ENCODE measurements at regions not wholly inside any gene's neighbourhood (a gene's known extent, or its start where the extent isn't known, plus 50 kb on each side); places are given as distances from the start of the nearest gene placed in this dataset.

GRCh38 chr5:68544648-68545552 lies 329.3 kb downstream of the PIK3R1 start:
- no peaks in the 10 kb centered on the region for H3K36me3 ChIP-seq (ENCODE audit: insufficient read depth, low read length)
- no peak for DNase-seq
- ATAC-seq (ENCODE audit: insufficient read depth, low read depth): no peak
- no peak overlapping the region for H3K9ac ChIP-seq (ENCODE audit: low read depth, low read length)
- H3K9me3 ChIP-seq (ENCODE audit: insufficient read depth, low read length, severe bottlenecking): no peaks in the 10 kb centered on the region
- H3K79me2 ChIP-seq (ENCODE audit: insufficient read depth, low read length): no peaks in the 10 kb centered on the region
- no peaks in the 10 kb centered on the region for H4K20me1 ChIP-seq (ENCODE audit: insufficient read depth, low read length)
- no peaks in the 10 kb centered on the region for H3K27me3 ChIP-seq (ENCODE audit: insufficient read depth, low read length, poor library complexity)
- H3K4me3 ChIP-seq (ENCODE audit: low read depth in 1 of 2, low read length in 2 of 2): no peak overlapping the region
- H3K4me1 ChIP-seq (ENCODE audit: insufficient read depth, low read length): no peaks in the 10 kb centered on the region
- no peak overlapping the region for H3K27ac ChIP-seq (ENCODE audit: low read length)
- H3K4me2 ChIP-seq (ENCODE audit: insufficient read depth, low read length): no peak overlapping the region
- H2AFZ ChIP-seq (ENCODE audit: low read depth, low read length): no peak overlapping the region
- TF ChIP-seq CTCF (IDR thresholded peaks at IDR 0.05; ENCODE audit: borderline replicate concordance, extremely low read depth, low read length, poor library complexity, severe bottlenecking): no peak
- no peak for TF ChIP-seq EZH2 (IDR thresholded peaks at IDR 0.05; ENCODE audit: borderline replicate concordance, low read depth, low read length, severe bottlenecking)

DNA sequence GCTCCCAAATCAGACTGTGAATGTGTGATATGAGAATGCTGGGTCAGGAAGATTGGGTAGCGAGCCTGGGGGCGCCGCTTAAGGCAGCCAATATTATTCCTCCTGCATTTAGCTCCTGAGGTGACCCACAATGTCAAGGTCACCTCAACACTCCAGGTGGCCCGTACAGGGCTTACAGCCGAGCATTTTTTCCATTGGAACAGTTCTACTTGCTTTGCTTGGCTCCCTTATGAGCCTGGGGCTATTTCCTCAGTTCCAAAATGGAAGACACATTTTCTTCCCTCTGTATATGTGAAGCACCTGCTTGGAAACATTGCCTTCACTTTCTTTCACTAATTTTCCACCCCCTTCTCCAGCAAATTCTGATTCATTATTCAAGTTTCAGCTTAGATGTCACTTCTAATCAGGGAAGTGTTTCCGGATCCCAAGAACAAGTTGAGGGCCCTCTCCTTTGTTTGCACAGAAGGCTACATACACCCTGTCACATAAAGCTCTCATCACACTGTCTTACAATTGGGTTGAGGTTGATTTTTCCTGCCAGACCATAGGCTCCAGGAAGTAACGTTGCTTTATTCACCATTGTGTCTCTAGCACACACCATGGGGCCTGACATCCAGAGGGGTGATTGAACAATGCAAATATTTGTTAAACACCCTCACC lies 330.2 kb downstream of the PIK3R1 start:
- H3K36me3 ChIP-seq (ENCODE audit: insufficient read depth, low read length): no peaks in the 10 kb centered on the region
- H3K27ac ChIP-seq (ENCODE audit: low read length): no peak overlapping the region
- no peaks in the 10 kb centered on the region for H3K27me3 ChIP-seq (ENCODE audit: insufficient read depth, low read length, poor library complexity)
- no peak for TF ChIP-seq CTCF (IDR thresholded peaks at IDR 0.05; ENCODE audit: borderline replicate concordance, extremely low read depth, low read length, poor library complexity, severe bottlenecking)
- TF ChIP-seq EZH2 (IDR thresholded peaks at IDR 0.05; ENCODE audit: borderline replicate concordance, low read depth, low read length, severe bottlenecking): no peak
- H3K4me1 ChIP-seq (ENCODE audit: insufficient read depth, low read length): no peaks in the 10 kb centered on the region
- no peaks in the 10 kb centered on the region for H3K9me3 ChIP-seq (ENCODE audit: insufficient read depth, low read length, severe bottlenecking)
- no peaks in the 10 kb centered on the region for H4K20me1 ChIP-seq (ENCODE audit: insufficient read depth, low read length)
- no peak overlapping the region for H3K4me3 ChIP-seq (ENCODE audit: low read depth in 1 of 2, low read length in 2 of 2)
- no peaks in the 10 kb centered on the region for H3K79me2 ChIP-seq (ENCODE audit: insufficient read depth, low read length)
- no peak overlapping the region for H2AFZ ChIP-seq (ENCODE audit: low read depth, low read length)
- no peak overlapping the region for H3K4me2 ChIP-seq (ENCODE audit: insufficient read depth, low read length)
- no peak overlapping the region for H3K9ac ChIP-seq (ENCODE audit: low read depth, low read length)
- no peak for ATAC-seq (ENCODE audit: insufficient read depth, low read depth)
- no peak for DNase-seq

GRCh38 chr5:68547056-68547455 lies 331.5 kb downstream of the PIK3R1 start:
- no peak overlapping the region for H3K4me2 ChIP-seq (ENCODE audit: insufficient read depth, low read length)
- H3K9ac ChIP-seq (ENCODE audit: low read depth, low read length): no peak overlapping the region
- H2AFZ ChIP-seq (ENCODE audit: low read depth, low read length): no peak overlapping the region
- no peaks in the 10 kb centered on the region for H3K27me3 ChIP-seq (ENCODE audit: insufficient read depth, low read length, poor library complexity)
- no peak overlapping the region for H3K27ac ChIP-seq (ENCODE audit: low read length)
- TF ChIP-seq EZH2 (IDR thresholded peaks at IDR 0.05; ENCODE audit: borderline replicate concordance, low read depth, low read length, severe bottlenecking) (no peak), CTCF (IDR thresholded peaks at IDR 0.05; ENCODE audit: borderline replicate concordance, extremely low read depth, low read length, poor library complexity, severe bottlenecking) (no peak)
- H3K79me2 ChIP-seq (ENCODE audit: insufficient read depth, low read length): no peaks in the 10 kb centered on the region
- no peaks in the 10 kb centered on the region for H4K20me1 ChIP-seq (ENCODE audit: insufficient read depth, low read length)
- ATAC-seq (ENCODE audit: insufficient read depth, low read depth): no peak
- DNase-seq: no peak
- no peaks in the 10 kb centered on the region for H3K4me1 ChIP-seq (ENCODE audit: insufficient read depth, low read length)
- no peak overlapping the region for H3K4me3 ChIP-seq (ENCODE audit: low read depth in 1 of 2, low read length in 2 of 2)
- H3K9me3 ChIP-seq (ENCODE audit: insufficient read depth, low read length, severe bottlenecking): no peaks in the 10 kb centered on the region
- H3K36me3 ChIP-seq (ENCODE audit: insufficient read depth, low read length): no peaks in the 10 kb centered on the region

All from DND-41 (cell line).